Lower leg skin (tissue), 4 donors: ENCODE measurements at regions not wholly inside any gene's neighbourhood (a gene's known extent, or its start where the extent isn't known, plus 50 kb on each side); places are given as distances from the start of the nearest gene placed in this dataset.

Experiments
- DNase-seq, 2 donors: peaks; one replicate each; pipeline ENCODE4 v3.0.0-alpha.2; 2019; ENCODE audit warnings: low spot score in 2 of 2
- H3K4me3 ChIP-seq: fragments of 200-600 bp; sonication (generic); 2 replicates; pipeline ENCODE4 v1.5.1; 2017; ENCODE audit warnings: mild to moderate bottlenecking, low read depth; ENCODE audit not compliant: poor library complexity, severe bottlenecking
- POLR2A ChIP-seq, 2 donors: fragments of 450-650 bp; IDR thresholded peaks; one replicate each; pipeline ENCODE4 v1.6.1; 2016 to 2017; ENCODE audit warnings: antibody characterized with exemption in 2 of 2, mild to moderate bottlenecking in 1 of 2, moderate library complexity in 1 of 2
- WGBS, 2 donors: methylation state at CpG; one replicate each; pipeline ENCODE4 v1.1.5; 2018; 5-methylcytosine and 5-hydroxymethylcytosine counted together
- intact Hi-C: fragments of 100-400 bp; cut with DNase I; formaldehyde crosslinking; loops from one replicate; pipeline ENCODE4 v1.15.0; 2023; ENCODE audit warnings: low total_unique reads
- TF ChIP-seq, protein P1 (sequence below), 3 donors: fragments of 450-650 bp; IDR thresholded peaks; one replicate each; pipeline ENCODE4 v1.5.1; 2016; ENCODE audit warnings: antibody characterized with exemption in 3 of 3, mild to moderate bottlenecking in 3 of 3, moderate library complexity in 2 of 3

DNA sequence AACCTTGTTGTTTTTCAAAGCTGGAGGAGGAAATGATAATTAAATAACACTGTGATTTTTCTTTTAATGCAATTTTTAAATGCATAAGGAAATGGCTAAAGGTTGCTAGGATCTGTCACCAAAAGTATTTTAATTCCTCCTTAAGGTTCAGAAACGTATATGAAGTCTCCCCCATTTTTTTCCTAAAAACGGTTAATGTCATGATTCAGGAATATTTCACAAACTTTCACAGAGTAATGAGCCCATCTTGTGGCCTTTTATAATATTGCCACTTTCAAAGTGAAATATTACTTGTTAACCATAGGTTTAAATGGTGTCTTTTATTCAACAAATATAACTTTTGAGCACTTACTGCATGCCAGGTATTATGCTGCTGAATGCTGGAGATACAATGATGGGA, 99.5 kb upstream of the USP38 start:
- WGBS, 2 donors: 8 to 14% methylated on average over 2 of the region's 2 CpGs
- intact Hi-C loops: no loop called here
- TF ChIP-seq, protein P1, sequence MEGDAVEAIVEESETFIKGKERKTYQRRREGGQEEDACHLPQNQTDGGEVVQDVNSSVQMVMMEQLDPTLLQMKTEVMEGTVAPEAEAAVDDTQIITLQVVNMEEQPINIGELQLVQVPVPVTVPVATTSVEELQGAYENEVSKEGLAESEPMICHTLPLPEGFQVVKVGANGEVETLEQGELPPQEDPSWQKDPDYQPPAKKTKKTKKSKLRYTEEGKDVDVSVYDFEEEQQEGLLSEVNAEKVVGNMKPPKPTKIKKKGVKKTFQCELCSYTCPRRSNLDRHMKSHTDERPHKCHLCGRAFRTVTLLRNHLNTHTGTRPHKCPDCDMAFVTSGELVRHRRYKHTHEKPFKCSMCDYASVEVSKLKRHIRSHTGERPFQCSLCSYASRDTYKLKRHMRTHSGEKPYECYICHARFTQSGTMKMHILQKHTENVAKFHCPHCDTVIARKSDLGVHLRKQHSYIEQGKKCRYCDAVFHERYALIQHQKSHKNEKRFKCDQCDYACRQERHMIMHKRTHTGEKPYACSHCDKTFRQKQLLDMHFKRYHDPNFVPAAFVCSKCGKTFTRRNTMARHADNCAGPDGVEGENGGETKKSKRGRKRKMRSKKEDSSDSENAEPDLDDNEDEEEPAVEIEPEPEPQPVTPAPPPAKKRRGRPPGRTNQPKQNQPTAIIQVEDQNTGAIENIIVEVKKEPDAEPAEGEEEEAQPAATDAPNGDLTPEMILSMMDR (IDR thresholded peaks at IDR 0.05): no peak
- TF ChIP-seq POLR2A (IDR thresholded peaks at IDR 0.05): no peak
- no peak overlapping the region for H3K4me3 ChIP-seq
- DNase-seq: no peak

DNA sequence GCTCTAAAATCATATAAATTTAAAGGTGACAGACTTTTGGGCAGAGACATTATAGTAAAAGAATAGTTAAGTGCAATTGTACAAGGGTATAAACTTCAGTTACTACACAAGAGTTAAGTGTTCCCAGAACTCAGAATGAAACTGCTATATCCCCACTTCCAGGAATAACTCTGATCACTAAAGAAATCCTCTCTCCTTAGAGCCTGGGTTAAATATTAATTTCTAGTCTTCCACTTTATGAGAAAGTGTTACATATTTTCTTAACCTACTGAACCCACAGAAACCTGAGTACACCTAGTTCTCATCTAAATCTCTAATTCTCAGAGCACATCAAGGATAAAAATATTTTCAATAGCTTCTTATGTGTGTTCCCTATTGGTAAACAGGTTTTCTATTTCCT, 99.1 kb upstream of the USP38 start:
- H3K4me3 ChIP-seq: no peak overlapping the region
- no peak for DNase-seq
- intact Hi-C loops: no loop called here
- TF ChIP-seq, protein P1 (IDR thresholded peaks at IDR 0.05): no peak
- TF ChIP-seq POLR2A (IDR thresholded peaks at IDR 0.05): no peak

DNA sequence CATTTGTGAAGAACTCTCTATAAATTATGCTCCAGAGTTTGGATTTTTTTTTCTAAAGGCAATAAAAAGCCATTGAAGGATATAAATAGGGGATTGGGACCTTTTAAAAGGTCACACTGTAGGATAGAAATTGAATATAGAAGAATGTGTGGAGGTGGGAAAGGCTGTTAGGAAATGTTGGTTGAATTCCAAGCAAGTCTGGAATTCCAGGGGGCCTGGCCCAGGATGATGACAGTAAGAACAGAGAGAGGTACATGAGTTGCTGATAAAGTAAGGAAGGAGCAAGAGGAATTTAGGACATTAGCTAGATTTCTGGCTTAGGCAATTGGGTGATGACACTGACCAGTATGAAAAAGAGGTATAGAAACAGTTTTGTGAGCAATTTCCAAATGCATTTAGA, 95.4 kb upstream of the USP38 start:
- intact Hi-C loops: no loop called here
- H3K4me3 ChIP-seq: no peak overlapping the region
- TF ChIP-seq POLR2A (IDR thresholded peaks at IDR 0.05): no peak
- TF ChIP-seq, protein P1 (IDR thresholded peaks at IDR 0.05): no peak
- no peak for DNase-seq

DNA sequence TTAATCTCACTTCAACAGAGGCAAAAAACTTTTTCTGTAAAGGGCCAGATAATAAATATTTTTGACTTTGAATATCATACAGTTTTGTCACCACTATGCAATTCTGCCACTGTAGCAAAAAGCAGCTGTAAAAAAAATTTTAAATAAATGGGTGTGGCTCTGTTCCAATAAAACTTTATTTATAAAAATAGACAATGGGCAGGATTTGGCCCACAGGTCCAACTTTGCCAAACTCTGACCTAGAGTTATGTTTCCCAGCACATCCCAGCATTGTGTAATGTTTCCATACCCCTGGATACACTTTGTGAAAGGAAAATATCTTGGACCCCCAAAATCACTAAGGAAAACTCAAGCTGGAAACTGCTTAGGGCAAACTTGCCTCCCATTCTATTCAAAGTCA, 94.9 kb upstream of the USP38 start:
- DNase-seq: no peak
- no peak overlapping the region for H3K4me3 ChIP-seq
- intact Hi-C loops: no loop called here

DNA sequence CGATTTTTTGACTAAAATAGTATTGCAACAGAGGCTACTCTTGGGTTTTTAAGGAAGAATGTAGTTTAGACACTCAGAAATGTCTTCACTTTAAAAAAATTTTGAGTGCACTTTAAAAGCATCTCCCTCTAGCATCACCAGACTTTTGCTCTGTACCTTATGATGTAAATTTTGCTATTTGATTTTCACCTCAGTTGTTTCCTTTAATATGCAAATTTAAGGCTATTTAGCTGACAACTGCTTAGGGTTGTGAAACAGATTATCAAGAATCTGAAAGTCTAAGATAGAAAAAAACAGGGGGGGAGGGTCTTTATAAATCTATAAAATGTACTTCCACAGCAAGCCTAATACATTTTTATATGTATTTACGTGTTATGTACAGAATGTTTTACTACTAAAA, 92.9 kb upstream of the USP38 start:
- TF ChIP-seq POLR2A (IDR thresholded peaks at IDR 0.05): no peak
- TF ChIP-seq, protein P1 (IDR thresholded peaks at IDR 0.05): no peak
- WGBS, 2 donors: 77 to 82% methylated on average over 2 of the region's 2 CpGs
- no peak overlapping the region for H3K4me3 ChIP-seq
- intact Hi-C loops: no loop called here
- no peak for DNase-seq

More for the DNA sequence above, 94.9 kb upstream of the USP38 start:
- no peak for TF ChIP-seq POLR2A (IDR thresholded peaks at IDR 0.05)
- TF ChIP-seq, protein P1 (IDR thresholded peaks at IDR 0.05): no peak

DNA sequence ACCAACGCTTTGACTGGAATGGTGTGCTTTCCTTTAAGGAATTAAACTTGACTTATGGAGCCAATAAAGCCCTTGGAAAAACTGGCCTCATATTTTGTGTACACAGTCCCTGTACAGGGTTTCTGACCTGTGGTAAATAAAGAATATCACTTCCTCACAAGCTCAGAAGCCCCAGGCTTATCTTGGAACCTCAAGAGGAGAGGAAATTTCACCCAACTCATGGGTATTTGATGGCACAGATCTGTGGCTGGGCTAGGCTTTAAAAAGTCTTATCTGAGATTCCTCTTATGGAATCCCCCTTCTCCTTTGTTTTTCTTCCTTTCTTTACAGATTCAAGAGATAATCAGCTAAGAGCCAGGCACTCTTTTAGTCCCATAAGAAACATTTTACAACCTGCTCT, 89.3 kb upstream of the USP38 start:
- DNase-seq: no peak
- no peak overlapping the region for H3K4me3 ChIP-seq
- WGBS, 2 donors: 53 to 68% methylated on average over 1 of the region's 1 CpG
- intact Hi-C loops: no loop called here
- TF ChIP-seq, protein P1 (IDR thresholded peaks at IDR 0.05): no peak
- no peak for TF ChIP-seq POLR2A (IDR thresholded peaks at IDR 0.05)
